ENCODE measurements at regions not wholly inside any gene's neighbourhood (a gene's known extent, or its start where the extent isn't known, plus 50 kb on each side); places are given as distances from the start of the nearest gene placed in this dataset.

GRCh38 chr2:175251425-175252041 is 70.0 kb upstream of the ATP5MC3 start:
- TF ChIP-seq CTCF (IDR thresholded peaks at IDR 0.05) (peak in 4 of 7 experiments; percentile 18 to 51 (median 38)), EP300 (IDR thresholded peaks at IDR 0.05) (no peak)
